Amygdala (tissue), 56 donors: ENCODE measurements at regions not wholly inside any gene's neighbourhood (a gene's known extent, or its start where the extent isn't known, plus 50 kb on each side); places are given as distances from the start of the nearest gene placed in this dataset.
"Not testable (repeated sequence)": the region's sequence is repeated elsewhere in the genome, so short reads cannot be mapped to it uniquely, and the experiment has no call there.

Experiments used
- DNase-seq, 56 donors: peaks; one replicate each; lab custom pipeline; 2025; lab: John Stamatoyannopoulos, UW

GRCh38 chrX:34406580-34406979, 250.5 kb downstream of the TMEM47 start:
- no peak for DNase-seq

- no peak for DNase-seq
Observed at GRCh38 chrX:34404386-34405070, 252.6 kb downstream of the TMEM47 start.

- no peak for DNase-seq
Observed at GRCh38 chrX:34401411-34401810, 255.7 kb downstream of the TMEM47 start.

GRCh38 chrX:34382416-34382815, 250.3 kb upstream of the FAM47A start:
- no peak for DNase-seq

- no peak for DNase-seq
Observed at GRCh38 chrX:34381241-34381640, 249.1 kb upstream of the FAM47A start.

- DNase-seq: no peak
Observed at GRCh38 chrX:34379891-34380290, 247.8 kb upstream of the FAM47A start.

GRCh38 chrX:34377645-34378044, 245.5 kb upstream of the FAM47A start:
- no peak for DNase-seq

- no peak for DNase-seq
Observed at GRCh38 chrX:34371754-34372153, 239.6 kb upstream of the FAM47A start.

- DNase-seq: peak in 3 of 56 donors; percentile 0 to 1 (median 1)
Observed at GRCh38 chrX:34365471-34365870, 233.4 kb upstream of the FAM47A start.

GRCh38 chrX:34350561-34351335, 218.6 kb upstream of the FAM47A start:
- DNase-seq: no peak

GRCh38 chrX:34343001-34343400, 210.9 kb upstream of the FAM47A start:
- no peak for DNase-seq

GRCh38 chrX:34341814-34342213, 209.7 kb upstream of the FAM47A start:
- no peak for DNase-seq

- no peak for DNase-seq
Observed at GRCh38 chrX:34341258-34341657, 209.1 kb upstream of the FAM47A start.

GRCh38 chrX:34338046-34338445, 205.9 kb upstream of the FAM47A start:
- no peak for DNase-seq

- not testable (repeated sequence) for DNase-seq
Observed at GRCh38 chrX:34335376-34335775, 203.3 kb upstream of the FAM47A start.

- no peak for DNase-seq
Observed at GRCh38 chrX:34332334-34332733, 200.2 kb upstream of the FAM47A start.

- no peak for DNase-seq
Observed at GRCh38 chrX:34325460-34325859, 193.3 kb upstream of the FAM47A start.

- not testable (repeated sequence) for DNase-seq
Observed at GRCh38 chrX:34320424-34320823, 188.3 kb upstream of the FAM47A start.

GRCh38 chrX:34300871-34301270, 168.8 kb upstream of the FAM47A start:
- peak in 12 of 56 donors; percentile 0 to 27 (median 0) for DNase-seq

GRCh38 chrX:34299451-34299967, 167.4 kb upstream of the FAM47A start:
- no peak for DNase-seq

GRCh38 chrX:34294665-34295064, 162.6 kb upstream of the FAM47A start:
- DNase-seq: no peak

- no peak for DNase-seq
Observed at GRCh38 chrX:34288782-34289181, 156.7 kb upstream of the FAM47A start.
